GM12874 (cell line): ENCODE measurements at regions not wholly inside any gene's neighbourhood (a gene's known extent, or its start where the extent isn't known, plus 50 kb on each side); places are given as distances from the start of the nearest gene placed in this dataset.

Source experiments
- CTCF ChIP-seq: IDR thresholded peaks from 2 replicates; pipeline ENCODE4 v1.5.1; 2011; ENCODE audit warnings: low read depth, mild to moderate bottlenecking, control low read depth, low read length, moderate library complexity; ENCODE audit not compliant: insufficient read depth

DNA sequence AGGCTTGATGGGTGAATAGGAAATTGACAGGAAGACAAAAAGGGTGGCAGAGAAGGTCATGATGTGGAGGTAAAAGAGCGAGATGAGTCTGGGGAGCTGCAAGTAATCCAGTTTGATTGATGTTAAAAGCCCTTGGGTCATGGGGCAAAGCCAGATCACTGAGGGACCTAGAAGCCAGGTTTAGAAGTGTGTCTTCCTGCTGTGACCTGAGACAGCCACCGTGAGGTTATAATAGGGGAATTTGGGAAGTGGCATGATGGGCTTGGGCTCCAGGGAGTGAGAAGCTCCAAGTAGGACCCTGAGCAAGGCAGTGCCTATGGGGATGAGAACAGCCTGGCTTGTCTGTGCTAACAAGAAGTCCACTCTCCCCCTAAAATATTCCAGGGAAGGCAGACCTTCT lies 298.5 kb downstream of the RPLP1 start:
- TF ChIP-seq CTCF: no peak

- TF ChIP-seq CTCF: no peak
Measured at GRCh38 chr15:69751566-69751965, 298.9 kb downstream of the RPLP1 start.

- no peak for TF ChIP-seq CTCF
Measured at GRCh38 chr15:69753867-69754266, 301.2 kb downstream of the RPLP1 start.

GRCh38 chr15:69754313-69754712 lies 301.7 kb downstream of the RPLP1 start:
- no peak for TF ChIP-seq CTCF

GRCh38 chr15:69755551-69756310 lies 303.1 kb downstream of the RPLP1 start:
- TF ChIP-seq CTCF: no peak

DNA sequence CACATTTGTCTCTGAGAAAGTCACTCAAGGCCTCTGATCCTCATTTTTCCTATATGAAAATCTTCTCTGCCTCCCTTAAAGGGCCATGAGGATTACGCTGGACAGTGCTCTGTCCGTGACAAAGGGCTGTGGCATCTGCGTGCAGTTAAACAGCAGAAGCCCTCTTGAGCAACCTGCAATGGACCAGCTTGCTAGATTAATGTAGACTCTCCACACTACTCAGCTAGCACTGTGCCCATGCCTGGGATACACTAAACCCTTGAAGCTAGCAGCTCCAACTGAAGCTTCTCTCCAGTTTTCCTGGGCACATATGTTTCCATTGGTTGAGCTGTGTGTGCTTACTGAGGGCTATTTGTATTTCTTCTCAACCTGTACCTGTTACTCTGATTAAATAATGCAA lies 303.8 kb downstream of the RPLP1 start:
- no peak for TF ChIP-seq CTCF

- no peak for TF ChIP-seq CTCF
Measured at GRCh38 chr15:69757186-69757585, 304.6 kb downstream of the RPLP1 start.
